RWPE1 (cell line): ENCODE measurements at regions not wholly inside any gene's neighbourhood (a gene's known extent, or its start where the extent isn't known, plus 50 kb on each side); places are given as distances from the start of the nearest gene placed in this dataset.

ENCODE experiments used
- CTCF ChIA-PET: fragments of 350-600 bp; sonication (Branson Sonifier 250); formaldehyde crosslinking; extraction: SDS; loops from one replicate; lab custom pipeline; 2021; lab: Yijun Ruan, JAX
- POLR2A ChIA-PET: fragments of 400-600 bp; formaldehyde crosslinking; extraction: SDS; loops from one replicate; lab custom pipeline; 2020; ENCODE audit warnings: antibody characterized with exemption; ENCODE audit not compliant: low non-redundant PET; lab: Yijun Ruan, JAX
- DNase-seq: peaks from one replicate; pipeline ENCODE4 v3.0.0; 2012; ENCODE audit warnings: low spot score
- H3K27ac ChIP-seq: fragments of 450-650 bp; 2 replicates; pipeline ENCODE4 v1.5.1; 2017
- TF ChIP-seq, protein P1 (sequence below): fragments of 450-650 bp; conservative IDR thresholded peaks from 2 replicates; pipeline ENCODE4 v1.5.1; 2017; ENCODE audit warnings: low read depth, mild to moderate bottlenecking

DNA sequence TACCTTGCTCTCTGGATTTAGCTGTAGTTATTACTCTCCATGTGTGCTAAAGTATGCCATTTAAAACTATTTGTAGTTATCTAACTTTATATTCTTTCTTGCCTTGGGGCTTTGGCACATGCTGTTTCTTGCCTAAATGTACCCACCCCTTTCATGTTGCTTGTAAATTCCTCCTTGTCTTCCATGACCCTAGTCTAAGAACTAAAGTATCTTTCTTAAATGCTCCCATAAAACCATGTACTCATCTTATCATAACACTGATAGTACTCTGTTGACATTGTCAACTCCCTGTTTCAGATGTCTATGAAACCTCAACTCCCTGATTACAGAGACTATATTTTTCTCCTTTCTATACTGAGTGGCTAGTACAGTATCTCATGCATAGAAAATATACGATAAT lies 564.9 kb upstream of the IRAK1BP1 start:
- ChIA-PET CTCF (no interaction called here), POLR2A (no interaction called here)
- DNase-seq: no peak
- TF ChIP-seq, protein P1, sequence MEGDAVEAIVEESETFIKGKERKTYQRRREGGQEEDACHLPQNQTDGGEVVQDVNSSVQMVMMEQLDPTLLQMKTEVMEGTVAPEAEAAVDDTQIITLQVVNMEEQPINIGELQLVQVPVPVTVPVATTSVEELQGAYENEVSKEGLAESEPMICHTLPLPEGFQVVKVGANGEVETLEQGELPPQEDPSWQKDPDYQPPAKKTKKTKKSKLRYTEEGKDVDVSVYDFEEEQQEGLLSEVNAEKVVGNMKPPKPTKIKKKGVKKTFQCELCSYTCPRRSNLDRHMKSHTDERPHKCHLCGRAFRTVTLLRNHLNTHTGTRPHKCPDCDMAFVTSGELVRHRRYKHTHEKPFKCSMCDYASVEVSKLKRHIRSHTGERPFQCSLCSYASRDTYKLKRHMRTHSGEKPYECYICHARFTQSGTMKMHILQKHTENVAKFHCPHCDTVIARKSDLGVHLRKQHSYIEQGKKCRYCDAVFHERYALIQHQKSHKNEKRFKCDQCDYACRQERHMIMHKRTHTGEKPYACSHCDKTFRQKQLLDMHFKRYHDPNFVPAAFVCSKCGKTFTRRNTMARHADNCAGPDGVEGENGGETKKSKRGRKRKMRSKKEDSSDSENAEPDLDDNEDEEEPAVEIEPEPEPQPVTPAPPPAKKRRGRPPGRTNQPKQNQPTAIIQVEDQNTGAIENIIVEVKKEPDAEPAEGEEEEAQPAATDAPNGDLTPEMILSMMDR: no peak
- no peak overlapping the region for H3K27ac ChIP-seq

DNA sequence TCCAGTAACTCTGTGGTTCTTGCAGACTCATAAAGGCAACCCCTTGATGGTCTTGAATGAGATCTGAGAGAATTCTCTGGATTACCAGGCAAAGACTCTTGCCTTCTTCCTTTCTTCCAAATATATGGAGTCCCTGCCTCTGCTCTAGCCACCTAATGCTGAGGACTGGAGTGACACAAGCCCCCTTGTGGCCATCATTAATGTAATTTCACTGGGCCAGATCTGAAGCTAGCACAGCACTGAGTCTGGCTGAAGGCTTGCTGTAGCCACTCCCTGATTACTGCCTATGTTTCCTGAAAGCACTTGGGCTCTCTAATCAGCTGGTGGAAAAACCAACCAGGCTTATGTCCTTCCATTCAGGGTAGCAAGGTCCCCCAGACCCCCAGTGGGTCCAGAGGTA lies 559.3 kb upstream of the IRAK1BP1 start:
- DNase-seq: no peak
- TF ChIP-seq, protein P1: no peak
- ChIA-PET CTCF (interaction anchor here (0.6 kb wide), 1 partner anchor 9 kb away, joined by 3 read pairs; no protein-coding TSS in a partner anchor), POLR2A (no interaction called here)
- no peak overlapping the region for H3K27ac ChIP-seq

DNA sequence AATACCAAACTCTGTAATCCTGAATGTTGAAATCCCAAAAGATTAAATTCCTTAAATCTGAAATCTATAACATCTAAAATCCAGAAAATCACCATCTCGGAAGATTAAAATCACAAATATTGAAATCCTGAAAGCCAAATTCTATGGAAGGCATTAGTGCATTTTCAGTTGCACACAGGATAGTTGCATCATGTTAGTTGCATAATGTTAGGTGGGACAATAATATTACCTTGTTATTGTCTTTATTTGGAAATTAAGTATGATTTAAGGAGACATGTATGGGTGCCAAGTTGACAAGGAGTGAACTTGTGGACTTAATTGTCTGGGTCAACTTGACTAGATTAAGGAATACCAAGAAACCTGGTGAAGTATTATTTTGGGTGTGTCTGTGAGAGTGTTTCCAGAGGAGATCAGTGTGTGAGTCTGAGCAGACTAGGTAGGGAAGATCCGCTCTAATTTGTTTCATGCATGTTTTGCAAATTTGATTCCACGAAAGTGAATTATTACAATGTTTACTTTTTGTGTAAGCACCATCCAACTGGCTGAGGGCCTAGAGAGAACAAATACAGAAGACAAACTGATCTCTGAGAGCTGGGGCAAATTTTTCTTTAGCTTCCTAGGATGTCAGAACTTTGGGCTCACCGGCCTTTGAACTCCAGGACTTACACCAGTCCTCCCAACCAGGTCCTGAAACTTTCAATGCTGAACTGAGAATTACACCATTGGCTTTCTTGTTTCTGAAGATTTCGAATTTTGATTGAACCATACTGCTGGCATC lies 545.1 kb upstream of the IRAK1BP1 start:
- TF ChIP-seq, protein P1: no peak
- ChIA-PET POLR2A (no interaction called here), CTCF (no interaction called here)
- DNase-seq: no peak
- H3K27ac ChIP-seq: no peak overlapping the region

DNA sequence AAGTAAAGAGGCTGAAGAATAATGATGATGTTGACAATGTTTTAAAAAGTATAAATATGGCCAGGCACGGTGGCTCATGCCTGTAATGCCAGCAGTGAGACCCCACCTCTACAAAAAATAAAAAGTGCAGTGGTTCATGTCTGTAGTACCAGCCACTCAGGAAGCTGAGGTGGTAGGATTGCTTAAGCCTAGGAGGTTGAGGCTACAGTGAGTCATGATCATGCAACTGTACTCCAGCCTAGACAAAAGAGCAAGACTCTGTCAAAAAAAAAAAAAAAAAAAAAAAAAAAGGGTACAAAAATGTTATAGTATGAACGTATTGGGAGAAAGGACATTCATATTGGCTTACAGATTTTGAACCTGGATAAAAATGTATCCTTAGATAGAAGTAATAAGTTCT lies 543.1 kb upstream of the IRAK1BP1 start:
- no peak overlapping the region for H3K27ac ChIP-seq
- TF ChIP-seq, protein P1: no peak
- no peak for DNase-seq
- ChIA-PET POLR2A (no interaction called here), CTCF (no interaction called here)

DNA sequence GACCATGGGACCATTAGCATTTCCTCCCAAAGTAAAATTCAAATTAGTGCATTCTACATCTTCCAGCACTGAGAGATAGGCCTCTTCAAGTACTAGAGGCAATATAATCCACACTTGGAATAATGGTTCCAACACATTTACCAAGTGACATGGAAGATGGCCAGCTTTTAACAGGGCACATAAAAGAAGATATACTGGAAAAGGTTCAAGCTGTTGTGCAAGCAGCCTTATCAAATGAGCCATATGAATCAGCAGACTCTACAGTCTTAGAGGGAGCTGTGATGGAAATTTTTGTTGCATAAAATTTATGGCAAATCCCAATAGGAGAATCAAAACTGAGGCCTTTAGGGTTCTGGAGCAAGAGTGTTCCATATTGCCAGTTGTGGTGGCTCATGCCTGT lies 526.6 kb upstream of the IRAK1BP1 start:
- ChIA-PET CTCF (interaction anchor here (0.7 kb wide), 1 partner anchor 63 kb away, joined by 3 read pairs; no protein-coding TSS in a partner anchor), POLR2A (no interaction called here)
- H3K27ac ChIP-seq: no peak overlapping the region
- DNase-seq: no peak
- TF ChIP-seq, protein P1: no peak

DNA sequence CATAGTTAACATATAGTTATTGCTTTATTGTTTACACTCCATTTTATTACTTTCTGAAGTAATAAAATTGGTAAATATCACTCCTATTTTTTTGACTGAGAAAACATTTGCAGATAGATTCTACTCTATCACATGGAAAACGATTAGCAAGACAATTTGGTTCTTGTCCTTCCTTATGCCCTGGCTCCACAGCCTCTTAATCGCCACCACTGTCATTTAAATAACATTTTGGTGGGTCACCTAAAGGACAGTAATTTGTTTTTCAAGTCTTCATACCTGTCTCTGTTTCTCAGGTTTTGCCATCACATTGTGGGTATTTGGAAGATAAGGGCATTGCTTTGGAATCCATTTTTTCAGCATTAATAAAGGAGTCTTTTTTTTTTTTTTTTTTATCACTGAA lies 521.5 kb upstream of the IRAK1BP1 start:
- no peak overlapping the region for H3K27ac ChIP-seq
- no peak for DNase-seq
- TF ChIP-seq, protein P1: no peak
- ChIA-PET POLR2A (no interaction called here), CTCF (no interaction called here)
